ENCODE measurements at regions not wholly inside any gene's neighbourhood (a gene's known extent, or its start where the extent isn't known, plus 50 kb on each side); places are given as distances from the start of the nearest gene placed in this dataset.

DNA sequence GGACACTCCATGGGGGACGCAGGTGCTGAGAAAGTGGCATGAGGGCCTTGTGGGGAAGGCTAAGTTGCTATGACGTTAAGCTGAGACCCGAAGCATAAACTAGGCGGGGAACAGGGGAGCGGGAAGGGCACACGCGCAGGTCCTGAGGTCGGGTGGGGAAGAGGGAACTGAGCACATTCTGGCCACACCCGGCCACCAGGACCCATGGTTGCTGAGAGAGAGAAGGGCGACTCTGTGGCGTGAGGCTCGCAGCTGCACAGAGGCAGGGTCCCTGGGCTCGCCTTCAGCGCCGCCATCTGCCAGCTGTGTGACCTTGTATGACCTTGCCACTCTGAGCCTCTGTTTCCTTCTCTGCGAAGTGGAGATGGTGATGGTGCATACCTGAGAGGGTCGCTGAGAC is 182.5 kb downstream of the PHETA1 start:
- TF ChIP-seq, protein P1, sequence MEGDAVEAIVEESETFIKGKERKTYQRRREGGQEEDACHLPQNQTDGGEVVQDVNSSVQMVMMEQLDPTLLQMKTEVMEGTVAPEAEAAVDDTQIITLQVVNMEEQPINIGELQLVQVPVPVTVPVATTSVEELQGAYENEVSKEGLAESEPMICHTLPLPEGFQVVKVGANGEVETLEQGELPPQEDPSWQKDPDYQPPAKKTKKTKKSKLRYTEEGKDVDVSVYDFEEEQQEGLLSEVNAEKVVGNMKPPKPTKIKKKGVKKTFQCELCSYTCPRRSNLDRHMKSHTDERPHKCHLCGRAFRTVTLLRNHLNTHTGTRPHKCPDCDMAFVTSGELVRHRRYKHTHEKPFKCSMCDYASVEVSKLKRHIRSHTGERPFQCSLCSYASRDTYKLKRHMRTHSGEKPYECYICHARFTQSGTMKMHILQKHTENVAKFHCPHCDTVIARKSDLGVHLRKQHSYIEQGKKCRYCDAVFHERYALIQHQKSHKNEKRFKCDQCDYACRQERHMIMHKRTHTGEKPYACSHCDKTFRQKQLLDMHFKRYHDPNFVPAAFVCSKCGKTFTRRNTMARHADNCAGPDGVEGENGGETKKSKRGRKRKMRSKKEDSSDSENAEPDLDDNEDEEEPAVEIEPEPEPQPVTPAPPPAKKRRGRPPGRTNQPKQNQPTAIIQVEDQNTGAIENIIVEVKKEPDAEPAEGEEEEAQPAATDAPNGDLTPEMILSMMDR (IDR thresholded peaks at IDR 0.05), result no peak
- no peak for TF ChIP-seq POLR2A (IDR thresholded peaks at IDR 0.05)

All from heart left ventricle (tissue), 13 donors.